Fibroblast of lung (primary cell): ENCODE measurements at regions not wholly inside any gene's neighbourhood (a gene's known extent, or its start where the extent isn't known, plus 50 kb on each side); places are given as distances from the start of the nearest gene placed in this dataset.

Source experiments
- DNase-seq, 2 donors: peaks; one replicate each; pipeline versions ENCODE4 v3.0.0 to v3.0.0-alpha.2; 2010; ENCODE audit warnings: low read depth in 2 of 2
- H2AFZ ChIP-seq: 2 replicates; pipeline ENCODE4 v1.5.1; 2012; ENCODE audit warnings: low read length, control low read depth, inconsistent platforms
- H3K27ac ChIP-seq: 2 replicates; pipeline ENCODE4 v1.5.1; 2011; ENCODE audit warnings: low read length, control low read depth; ENCODE audit not compliant: insufficient read depth
- H3K27me3 ChIP-seq: 2 replicates; pipeline ENCODE4 v1.5.1; 2011; ENCODE audit warnings: mild to moderate bottlenecking, low read length; ENCODE audit not compliant: control insufficient read depth, insufficient read depth
- H3K36me3 ChIP-seq: 2 replicates; pipeline ENCODE4 v1.5.1; 2011; ENCODE audit warnings: low read length; ENCODE audit not compliant: control insufficient read depth, insufficient read depth
- H3K4me1 ChIP-seq: 2 replicates; pipeline ENCODE4 v1.5.1; 2011; ENCODE audit warnings: low read length; ENCODE audit not compliant: control insufficient read depth, insufficient read depth; ENCODE audit errors: extremely low read depth
- H3K4me2 ChIP-seq: 2 replicates; pipeline ENCODE4 v1.5.1; 2011; ENCODE audit warnings: low read length, control low read depth; ENCODE audit not compliant: insufficient read depth; ENCODE audit errors: extremely low read depth
- H3K4me3 ChIP-seq, 4 experiments: fragments of 200-600 bp in 1 of 4; sonication (generic) in 1 of 4; replicated peaks in 1 of 4; 2 replicates each; pipeline ENCODE4 v1.5.1; 2011 to 2016; ENCODE audit warnings: low read length in 4 of 4, low read depth in 3 of 4, mild to moderate bottlenecking in 3 of 4, control low read depth in 2 of 4, inconsistent platforms in 1 of 4, mixed read lengths in 1 of 4; ENCODE audit not compliant: insufficient read depth in 1 of 4; ENCODE audit errors: control extremely low read depth in 1 of 4
- H3K79me2 ChIP-seq: 2 replicates; pipeline ENCODE4 v1.5.1; 2012; ENCODE audit warnings: mild to moderate bottlenecking, low read length, inconsistent platforms; ENCODE audit not compliant: control insufficient read depth, insufficient read depth
- H3K9ac ChIP-seq: 2 replicates; pipeline ENCODE4 v1.5.1; 2011; ENCODE audit warnings: mild to moderate bottlenecking, low read length, control low read depth; ENCODE audit not compliant: insufficient read depth
- H3K9me3 ChIP-seq: 2 replicates; pipeline ENCODE4 v1.5.1; 2012; ENCODE audit warnings: low read depth, low read length; ENCODE audit not compliant: control insufficient read depth, insufficient read depth
- H4K20me1 ChIP-seq: 2 replicates; pipeline ENCODE4 v1.5.1; 2011; ENCODE audit warnings: low read length; ENCODE audit not compliant: control insufficient read depth, insufficient read depth; ENCODE audit errors: extremely low read depth
- CTCF ChIP-seq, 2 donors: IDR thresholded peaks in 1 of 2; conservative IDR thresholded peaks in 1 of 2; 1 replicate in 1 of 2; 2 replicates in 1 of 2; pipeline ENCODE4 v1.5.1; 2011 to 2012; ENCODE audit warnings: low read length in 2 of 2, control low read depth in 1 of 2, inconsistent platforms in 1 of 2, low read depth in 1 of 2, mild to moderate bottlenecking in 1 of 2
- EZH2 ChIP-seq: IDR thresholded peaks from 2 replicates; pipeline ENCODE4 v1.5.1; 2012; ENCODE audit warnings: low read length, control low read depth, mild to moderate bottlenecking; ENCODE audit errors: missing control alignments

DNA sequence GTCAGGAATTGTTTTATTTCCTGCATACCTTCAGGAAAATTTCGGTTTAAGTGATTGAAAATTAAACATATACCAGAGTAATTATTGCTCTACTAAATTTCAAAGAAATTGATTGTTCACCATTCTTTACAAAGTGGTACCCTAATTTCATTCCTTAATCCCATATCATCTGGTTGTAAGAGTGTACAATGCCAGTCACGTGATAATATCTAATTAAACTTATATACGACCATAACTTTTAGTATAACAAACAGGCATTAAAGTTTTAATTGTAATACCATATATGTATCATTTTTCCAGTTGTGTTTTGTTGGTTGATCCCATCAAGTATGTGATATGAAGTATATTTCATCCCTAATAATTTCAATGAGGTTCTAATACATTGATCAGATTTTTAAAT is 74.8 kb upstream of the PLSCR5 start:
- H3K27ac ChIP-seq = no peak overlapping the region
- H4K20me1 ChIP-seq = no peaks in the 10 kb centered on the region
- H2AFZ ChIP-seq = no peak overlapping the region
- no peak overlapping the region for H3K4me2 ChIP-seq
- no peaks in the 10 kb centered on the region for H3K27me3 ChIP-seq
- H3K4me1 ChIP-seq = no peaks in the 10 kb centered on the region
- no peak for DNase-seq
- no peak overlapping the region for H3K9ac ChIP-seq
- H3K9me3 ChIP-seq = no peaks in the 10 kb centered on the region
- H3K36me3 ChIP-seq = no peaks in the 10 kb centered on the region
- TF ChIP-seq EZH2 (no peak), CTCF (conservative IDR thresholded peaks at IDR 0.05 in 1 of 2, IDR thresholded peaks at IDR 0.05 in 1 of 2; ENCODE audit: low read depth in 1 of 2, low read length in 2 of 2) (no peak)
- no peak overlapping the region for H3K4me3 ChIP-seq
- no peaks in the 10 kb centered on the region for H3K79me2 ChIP-seq

GRCh38 chr3:146679191-146679590 is 74.0 kb upstream of the PLSCR5 start:
- Histone ChIP-seq H3K9me3 (no peaks in the 10 kb centered on the region), H2AFZ (no peak overlapping the region), H3K4me3 (no peak overlapping the region), H3K4me2 (no peak overlapping the region), H4K20me1 (no peaks in the 10 kb centered on the region), H3K27me3 (no peaks in the 10 kb centered on the region), H3K79me2 (no peaks in the 10 kb centered on the region), H3K36me3 (no peaks in the 10 kb centered on the region), H3K27ac (no peak overlapping the region), H3K9ac (no peak overlapping the region), H3K4me1 (no peaks in the 10 kb centered on the region)
- no peak for DNase-seq
- TF ChIP-seq CTCF (conservative IDR thresholded peaks at IDR 0.05 in 1 of 2, IDR thresholded peaks at IDR 0.05 in 1 of 2; ENCODE audit: low read depth in 1 of 2, low read length in 2 of 2) (no peak), EZH2 (no peak)

DNA sequence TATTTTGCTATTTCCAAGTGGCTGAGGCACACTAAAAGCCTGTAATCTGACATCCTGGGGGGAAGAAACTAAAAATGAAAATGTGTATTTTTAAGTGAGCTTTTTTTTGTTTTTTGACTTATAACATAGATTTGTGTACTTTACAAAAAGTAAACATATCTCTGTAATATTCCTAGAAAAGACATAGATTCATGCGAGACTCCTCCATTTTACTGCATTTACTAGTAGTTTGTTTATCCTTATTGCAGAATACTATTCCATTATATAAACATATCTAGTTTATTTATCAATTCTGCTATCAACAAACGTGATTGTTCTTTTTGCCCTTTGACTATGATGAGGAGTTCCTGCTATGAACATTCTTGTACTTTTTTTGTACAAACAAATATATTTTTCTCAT is 67.8 kb upstream of the PLSCR5 start:
- TF ChIP-seq CTCF (conservative IDR thresholded peaks at IDR 0.05 in 1 of 2, IDR thresholded peaks at IDR 0.05 in 1 of 2; ENCODE audit: low read depth in 1 of 2, low read length in 2 of 2) = no peak
- no peak for TF ChIP-seq EZH2
- peak in 1 of 2 donors; percentile 18 for DNase-seq
- Histone ChIP-seq H3K4me2 (no peak overlapping the region), H3K36me3 (no peaks in the 10 kb centered on the region), H3K27me3 (no peaks in the 10 kb centered on the region), H2AFZ (no peak overlapping the region), H3K4me3 (no peak overlapping the region), H3K9ac (no peak overlapping the region), H4K20me1 (no peaks in the 10 kb centered on the region), H3K79me2 (no peaks in the 10 kb centered on the region), H3K27ac (no peak overlapping the region), H3K4me1 (no peaks in the 10 kb centered on the region), H3K9me3 (no peaks in the 10 kb centered on the region)
